ENCODE measurements at regions not wholly inside any gene's neighbourhood (a gene's known extent, or its start where the extent isn't known, plus 50 kb on each side); places are given as distances from the start of the nearest gene placed in this dataset.

DNA sequence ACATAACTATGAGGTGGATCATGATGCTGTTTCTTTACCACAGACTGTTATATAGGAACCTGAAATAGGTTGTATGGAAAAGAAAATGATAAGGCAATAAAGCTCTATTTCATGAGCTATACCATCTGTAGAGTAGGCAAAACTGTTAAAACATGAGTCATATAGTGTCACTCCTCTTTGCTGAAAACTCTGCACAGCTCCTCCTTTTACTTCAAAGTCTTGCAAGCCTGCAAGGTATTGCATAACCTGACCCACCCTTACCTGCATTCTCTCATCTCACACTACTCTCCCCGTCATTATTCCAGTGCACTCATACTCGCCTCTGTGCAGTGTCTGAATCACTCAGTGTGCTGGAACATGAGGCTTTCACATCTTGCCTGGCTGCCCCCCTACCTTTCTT lies 790.1 kb downstream of the EFNA5 start:
- no peak for DNase-seq (ENCODE audit: low read depth)

- DNase-seq (ENCODE audit: low read depth): no peak
Measured at GRCh38 chr5:106877881-106878280, 792.9 kb downstream of the EFNA5 start.

- DNase-seq (ENCODE audit: low read depth): no peak
Measured at GRCh38 chr5:106876665-106877194, 794.0 kb downstream of the EFNA5 start.

- no peak for DNase-seq (ENCODE audit: low read depth)
Measured at GRCh38 chr5:106876298-106876622, 794.5 kb downstream of the EFNA5 start.

DNA sequence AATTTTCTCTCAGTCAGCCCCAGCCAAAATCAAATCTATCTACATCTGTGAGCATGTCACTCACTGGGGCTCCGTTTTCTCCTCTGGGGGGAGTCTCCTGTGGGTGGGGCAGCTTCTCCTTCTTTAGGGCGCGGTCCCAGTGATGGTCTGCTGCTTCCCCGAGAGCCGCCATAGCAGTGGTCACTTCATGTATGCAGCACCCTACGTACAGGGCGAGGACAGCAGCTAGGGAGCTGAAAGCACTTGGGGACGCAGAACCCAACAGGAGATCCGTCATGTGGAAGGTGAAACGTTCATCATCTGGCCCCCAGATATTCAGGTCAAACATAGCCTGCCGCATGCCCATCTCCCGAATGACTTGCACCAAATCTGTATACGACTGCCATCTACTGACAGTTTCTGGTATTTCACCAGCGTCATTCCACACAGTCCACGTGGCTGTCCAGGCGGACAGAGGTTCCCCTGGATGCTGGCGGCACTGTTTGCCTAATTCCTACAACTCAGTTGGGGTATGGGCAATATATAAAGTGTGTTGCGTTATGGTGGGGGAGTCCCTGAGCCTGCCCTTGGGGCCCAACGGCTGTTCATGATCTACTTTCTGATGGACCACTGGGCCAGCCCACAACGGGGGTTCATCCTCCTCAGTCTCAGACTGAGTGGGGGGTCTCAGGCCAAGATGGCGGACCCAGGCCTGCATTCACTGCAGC lies 795.0 kb downstream of the EFNA5 start:
- no peak for DNase-seq (ENCODE audit: low read depth)

- no peak for DNase-seq (ENCODE audit: low read depth)
Measured at GRCh38 chr5:106874974-106875373, 795.8 kb downstream of the EFNA5 start.

- no peak for DNase-seq (ENCODE audit: low read depth)
Measured at GRCh38 chr5:106874531-106874930, 796.2 kb downstream of the EFNA5 start.

DNA sequence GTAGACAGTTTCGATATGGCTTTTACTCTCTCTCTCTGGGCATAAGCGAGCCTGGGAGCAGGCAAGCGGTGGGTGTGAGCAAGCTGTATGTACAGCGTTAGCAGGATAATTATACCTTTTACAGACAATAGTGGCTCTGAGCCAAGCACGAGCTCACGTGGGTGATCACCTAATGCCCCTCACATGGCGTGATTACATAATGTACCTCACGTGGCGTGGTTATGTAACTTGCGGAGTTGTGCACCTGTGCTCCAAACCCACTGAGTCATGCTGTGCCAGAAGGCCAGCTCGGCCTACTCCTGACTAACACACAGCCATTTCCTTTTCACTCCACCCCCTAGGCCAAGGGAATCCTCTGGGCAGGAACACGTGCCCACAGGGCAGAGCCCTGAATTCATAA lies 797.2 kb downstream of the EFNA5 start:
- no peak for DNase-seq (ENCODE audit: low read depth)

DNA sequence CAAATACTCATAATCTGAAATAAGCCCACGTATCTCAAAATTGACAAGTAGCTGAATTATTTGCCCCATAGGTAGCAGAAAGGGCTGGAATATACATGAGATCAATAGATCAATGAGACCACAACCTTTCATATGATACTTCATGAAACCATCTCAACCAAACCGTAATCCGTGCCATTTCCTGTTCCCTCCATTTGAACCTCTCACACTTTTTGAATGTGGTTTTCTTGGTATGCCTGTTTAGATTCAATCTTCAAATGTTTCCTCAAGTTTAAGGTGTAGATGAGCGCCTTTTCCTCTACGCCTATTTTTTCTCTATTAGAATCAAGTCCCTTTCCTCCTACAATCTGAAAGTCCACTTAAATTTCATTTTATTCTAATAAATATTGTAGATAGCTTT lies 805.5 kb downstream of the EFNA5 start:
- no peak for DNase-seq (ENCODE audit: low read depth)

DNA sequence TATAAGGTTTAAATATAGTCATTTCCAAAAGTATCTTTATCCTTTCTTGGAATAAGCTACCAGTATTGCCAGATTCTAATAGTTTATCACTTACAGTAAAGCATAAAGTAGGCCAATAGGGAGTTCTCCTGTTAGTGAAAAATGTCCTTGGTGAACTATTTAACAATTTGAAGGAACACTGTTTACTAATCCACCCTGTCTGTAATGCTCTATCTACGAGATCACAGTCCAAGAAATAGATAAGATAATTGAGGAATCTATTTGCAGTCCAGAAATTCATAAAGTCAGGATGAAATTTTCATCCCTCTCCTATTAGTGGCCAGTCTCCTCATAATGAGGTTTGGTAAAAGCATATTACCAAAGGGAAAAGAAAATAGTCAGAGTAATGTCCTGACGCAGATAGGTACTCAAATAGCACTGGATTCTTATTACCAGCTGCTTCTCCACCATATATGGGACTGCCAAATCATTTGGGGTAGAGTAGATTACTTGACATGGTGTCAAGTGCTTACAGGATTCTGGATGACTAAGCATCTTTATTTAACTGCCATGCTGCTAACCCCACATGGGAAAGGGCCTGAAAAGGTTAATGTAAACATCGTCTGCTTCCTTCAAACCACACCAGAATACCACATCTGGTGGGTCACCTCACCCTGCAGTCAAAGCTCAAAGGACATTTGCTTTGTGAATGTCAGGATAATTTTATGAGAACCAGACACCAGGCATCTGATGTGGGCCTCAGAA lies 808.1 kb downstream of the EFNA5 start:
- peak; percentile 81 for DNase-seq (ENCODE audit: low read depth)

DNA sequence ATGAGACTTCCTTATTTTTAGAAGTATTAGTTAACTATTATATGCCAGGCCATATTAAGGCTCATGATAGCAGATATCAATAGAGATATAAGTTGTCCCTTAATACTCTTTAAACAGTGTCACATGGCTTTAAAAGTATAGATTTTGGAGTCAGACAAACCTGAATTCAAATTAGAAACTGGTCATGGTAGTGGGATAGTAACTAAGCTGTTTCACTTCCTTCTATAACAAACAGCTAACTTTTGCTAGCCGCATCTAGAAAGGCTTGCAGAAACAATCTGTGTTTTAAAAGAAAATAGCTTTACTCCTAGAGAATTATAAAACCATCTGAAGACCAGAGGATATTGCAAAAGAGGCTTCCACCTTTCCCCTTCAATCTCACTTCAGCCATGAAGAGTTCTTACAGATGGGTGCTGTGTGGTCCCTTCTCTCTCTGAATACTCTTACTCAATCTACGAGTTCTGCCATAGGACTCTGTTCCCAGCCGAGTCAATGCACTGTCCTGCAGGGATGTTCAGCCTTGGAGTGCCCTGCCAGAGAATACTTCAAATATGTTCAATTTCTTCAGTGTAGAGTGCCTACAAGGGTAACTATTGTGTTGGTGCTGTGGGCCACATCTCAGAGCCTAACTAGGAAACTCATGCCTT lies 810.2 kb downstream of the EFNA5 start:
- no peak for DNase-seq (ENCODE audit: low read depth)

- DNase-seq (ENCODE audit: low read depth): no peak
Measured at GRCh38 chr5:106858616-106859015, 812.1 kb downstream of the EFNA5 start.

- no peak for DNase-seq (ENCODE audit: low read depth)
Measured at GRCh38 chr5:106854922-106855321, 815.8 kb downstream of the EFNA5 start.

GRCh38 chr5:106854105-106854687 lies 816.5 kb downstream of the EFNA5 start:
- no peak for DNase-seq (ENCODE audit: low read depth)

GRCh38 chr5:106853266-106853665 lies 817.5 kb downstream of the EFNA5 start:
- DNase-seq (ENCODE audit: low read depth): no peak

GRCh38 chr5:106849266-106849665 lies 821.5 kb downstream of the EFNA5 start:
- no peak for DNase-seq (ENCODE audit: low read depth)

GRCh38 chr5:106843812-106844416 lies 826.8 kb downstream of the EFNA5 start:
- DNase-seq (ENCODE audit: low read depth): no peak

- no peak for DNase-seq (ENCODE audit: low read depth)
Measured at GRCh38 chr5:106833517-106833916, 837.2 kb downstream of the EFNA5 start.

DNA sequence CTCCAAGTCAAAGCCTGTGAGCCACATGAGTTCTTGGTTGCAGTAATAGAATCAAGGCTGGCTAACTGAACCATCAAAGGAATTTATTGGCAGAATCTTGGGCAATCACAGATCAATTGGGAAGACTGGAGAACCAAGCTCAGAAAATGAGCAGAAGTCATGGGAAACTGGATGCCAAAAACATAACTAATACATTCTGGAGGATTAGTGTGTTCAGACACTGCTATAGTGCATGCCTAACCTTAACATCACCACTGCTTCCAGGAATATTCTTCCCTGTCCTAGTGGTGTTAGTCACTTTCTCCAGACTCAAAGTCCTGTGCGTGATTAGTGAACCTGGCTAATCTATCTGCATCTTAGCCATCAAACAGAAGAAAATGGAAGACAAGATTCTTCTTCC lies 843.7 kb downstream of the EFNA5 start:
- DNase-seq (ENCODE audit: low read depth): peak; percentile 76

DNA sequence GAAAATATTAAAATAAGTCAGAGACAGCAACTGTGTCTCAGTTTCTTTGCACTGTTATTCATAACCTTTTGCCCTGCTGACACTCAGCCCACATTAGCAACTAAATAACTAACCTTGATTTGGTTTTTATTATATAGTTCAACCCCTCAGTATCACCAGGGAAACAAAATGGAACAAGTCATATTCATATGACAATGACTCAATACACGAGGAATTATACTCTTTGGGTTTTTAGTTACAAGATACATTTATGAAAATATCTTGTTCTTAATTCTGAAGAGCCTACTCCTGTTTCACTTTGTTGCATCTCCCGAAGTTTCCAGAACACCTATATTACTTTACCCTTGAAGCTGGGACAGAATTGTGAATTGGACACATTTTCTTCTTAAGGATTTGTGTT lies 845.4 kb downstream of the EFNA5 start:
- DNase-seq (ENCODE audit: low read depth): peak; percentile 63

DNA sequence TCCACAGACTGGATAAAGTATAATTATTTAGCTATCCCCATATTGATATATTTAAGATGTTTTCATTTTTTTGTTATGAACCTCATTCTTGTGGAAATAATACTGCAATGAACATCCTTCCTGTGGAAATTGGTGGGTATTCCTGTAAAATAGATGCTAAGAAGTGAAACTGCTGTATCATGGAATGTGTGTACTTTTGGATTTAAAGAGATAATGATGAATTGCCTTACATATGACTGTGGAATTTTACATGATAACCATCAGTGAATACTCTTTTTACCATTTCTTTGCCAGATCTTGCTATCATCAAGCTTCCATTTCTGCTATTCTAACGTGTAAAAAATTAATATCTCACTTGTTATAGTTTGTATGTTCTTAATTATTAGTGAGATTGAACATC lies 847.9 kb downstream of the EFNA5 start:
- DNase-seq (ENCODE audit: low read depth): no peak

DNA sequence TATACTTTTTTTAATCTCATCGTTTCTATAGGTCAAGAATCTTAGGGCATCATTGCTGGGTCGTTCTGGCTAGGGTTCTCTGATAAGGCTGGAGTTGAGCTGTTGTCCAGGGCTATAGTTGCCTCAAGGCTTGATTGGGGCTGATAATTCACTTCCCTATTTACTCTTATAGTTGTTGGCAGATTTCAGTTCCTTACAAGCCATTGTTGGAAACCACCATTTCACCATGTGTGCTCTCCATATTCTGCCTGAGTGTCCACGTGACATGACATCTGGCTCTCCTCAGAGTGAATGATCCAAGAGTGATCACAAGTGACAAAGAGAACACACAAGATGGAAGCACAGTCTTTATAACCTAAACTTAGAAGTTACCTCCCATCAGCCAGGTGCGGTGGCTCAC lies 852.2 kb downstream of the EFNA5 start:
- DNase-seq (ENCODE audit: low read depth): no peak

All from stromal cell of bone marrow (primary cell).